Skin epidermis (tissue), 12 donors: ENCODE measurements at regions not wholly inside any gene's neighbourhood (a gene's known extent, or its start where the extent isn't known, plus 50 kb on each side); places are given as distances from the start of the nearest gene placed in this dataset.

Experiments used
- H3K27ac ChIP-seq, 21 experiments: fragments of 200-600 bp; sonication (generic) in 11 of 21; one replicate each; pipeline ENCODE4 v1.5.0; 2020; ENCODE audit warnings: mild to moderate bottlenecking in 3 of 21, inconsistent platforms in 2 of 21, moderate library complexity in 2 of 21
- H3K4me3 ChIP-seq, 7 experiments: fragments of 200-600 bp; sonication (generic) in 2 of 7; one replicate each; pipeline ENCODE4 v1.5.0; 2020; ENCODE audit warnings: inconsistent platforms in 2 of 7, mild to moderate bottlenecking in 2 of 7, moderate library complexity in 1 of 7

GRCh38 chr10:78702876-78703275, 365.9 kb upstream of the ZMIZ1 start:
- no peak overlapping the region for H3K27ac ChIP-seq
- H3K4me3 ChIP-seq = no peak overlapping the region

GRCh38 chr10:78703593-78703992, 365.2 kb upstream of the ZMIZ1 start:
- Histone ChIP-seq H3K27ac (no peak overlapping the region), H3K4me3 (no peak overlapping the region)

GRCh38 chr10:78706256-78706655, 362.5 kb upstream of the ZMIZ1 start:
- Histone ChIP-seq H3K4me3 (no peak overlapping the region), H3K27ac (no peak overlapping the region)

GRCh38 chr10:78706726-78707540, 361.8 kb upstream of the ZMIZ1 start:
- Histone ChIP-seq H3K27ac (no peak overlapping the region), H3K4me3 (no peak overlapping the region)

GRCh38 chr10:78707745-78708144, 361.0 kb upstream of the ZMIZ1 start:
- H3K27ac ChIP-seq = no peak overlapping the region
- H3K4me3 ChIP-seq = no peak overlapping the region

- no peak overlapping the region for H3K4me3 ChIP-seq
- no peak overlapping the region for H3K27ac ChIP-seq
Measured at GRCh38 chr10:78712147-78712546, 356.6 kb upstream of the ZMIZ1 start.

GRCh38 chr10:78713659-78714058, 355.1 kb upstream of the ZMIZ1 start:
- H3K27ac ChIP-seq = no peak overlapping the region
- H3K4me3 ChIP-seq = no peak overlapping the region

- Histone ChIP-seq H3K4me3 (no peak overlapping the region), H3K27ac (no peak overlapping the region)
Measured at GRCh38 chr10:78714225-78714624, 354.5 kb upstream of the ZMIZ1 start.

- Histone ChIP-seq H3K4me3 (no peak overlapping the region), H3K27ac (no peak overlapping the region)
Measured at GRCh38 chr10:78715435-78715834, 353.3 kb upstream of the ZMIZ1 start.

- Histone ChIP-seq H3K4me3 (no peak overlapping the region), H3K27ac (no peak overlapping the region)
Measured at GRCh38 chr10:78716043-78716660, 352.6 kb upstream of the ZMIZ1 start.

GRCh38 chr10:78717200-78717599, 351.6 kb upstream of the ZMIZ1 start:
- no peak overlapping the region for H3K4me3 ChIP-seq
- H3K27ac ChIP-seq = peak overlapping the region in 2 of 21 experiments; percentile 56 to 66

- Histone ChIP-seq H3K27ac (peak overlapping the region in 4 of 21 experiments; percentile 7 to 66 (median 36)), H3K4me3 (no peak overlapping the region)
Measured at GRCh38 chr10:78718032-78718572, 350.7 kb upstream of the ZMIZ1 start.

- Histone ChIP-seq H3K4me3 (no peak overlapping the region), H3K27ac (no peak overlapping the region)
Measured at GRCh38 chr10:78719276-78719675, 349.5 kb upstream of the ZMIZ1 start.

- H3K4me3 ChIP-seq = no peak overlapping the region
- no peak overlapping the region for H3K27ac ChIP-seq
Measured at GRCh38 chr10:78720091-78720490, 348.7 kb upstream of the ZMIZ1 start.

- no peak overlapping the region for H3K27ac ChIP-seq
- no peak overlapping the region for H3K4me3 ChIP-seq
Measured at GRCh38 chr10:78721231-78721630, 347.5 kb upstream of the ZMIZ1 start.

- H3K4me3 ChIP-seq = no peak overlapping the region
Measured at GRCh38 chr10:78724846-78725245, 343.9 kb upstream of the ZMIZ1 start.

GRCh38 chr10:78726171-78726570, 342.6 kb upstream of the ZMIZ1 start:
- H3K27ac ChIP-seq = no peak overlapping the region

More at GRCh38 chr10:78724846-78725245, 343.9 kb upstream of the ZMIZ1 start:
- no peak overlapping the region for H3K27ac ChIP-seq

GRCh38 chr10:78727251-78727650, 341.5 kb upstream of the ZMIZ1 start:
- H3K27ac ChIP-seq = no peak overlapping the region
- no peak overlapping the region for H3K4me3 ChIP-seq

More at GRCh38 chr10:78726171-78726570, 342.6 kb upstream of the ZMIZ1 start:
- H3K4me3 ChIP-seq = no peak overlapping the region

- Histone ChIP-seq H3K4me3 (no peak overlapping the region), H3K27ac (no peak overlapping the region)
Measured at GRCh38 chr10:78727728-78728127, 341.0 kb upstream of the ZMIZ1 start.

GRCh38 chr10:78728176-78728575, 340.6 kb upstream of the ZMIZ1 start:
- no peak overlapping the region for H3K27ac ChIP-seq
- H3K4me3 ChIP-seq = no peak overlapping the region

GRCh38 chr10:78729366-78729765, 339.4 kb upstream of the ZMIZ1 start:
- Histone ChIP-seq H3K27ac (no peak overlapping the region), H3K4me3 (no peak overlapping the region)
